Left renal pelvis (tissue), 4 donors: ENCODE measurements at regions not wholly inside any gene's neighbourhood (a gene's known extent, or its start where the extent isn't known, plus 50 kb on each side); places are given as distances from the start of the nearest gene placed in this dataset.
"Not testable (repeated sequence)": the region's sequence is repeated elsewhere in the genome, so short reads cannot be mapped to it uniquely, and the experiment has no call there.

ENCODE experiments used
- DNase-seq, 4 donors: peaks; one replicate each; pipeline ENCODE4 v3.0.0-alpha.2; 2013; ENCODE audit warnings: low read depth in 4 of 4, low spot score in 3 of 4

DNA sequence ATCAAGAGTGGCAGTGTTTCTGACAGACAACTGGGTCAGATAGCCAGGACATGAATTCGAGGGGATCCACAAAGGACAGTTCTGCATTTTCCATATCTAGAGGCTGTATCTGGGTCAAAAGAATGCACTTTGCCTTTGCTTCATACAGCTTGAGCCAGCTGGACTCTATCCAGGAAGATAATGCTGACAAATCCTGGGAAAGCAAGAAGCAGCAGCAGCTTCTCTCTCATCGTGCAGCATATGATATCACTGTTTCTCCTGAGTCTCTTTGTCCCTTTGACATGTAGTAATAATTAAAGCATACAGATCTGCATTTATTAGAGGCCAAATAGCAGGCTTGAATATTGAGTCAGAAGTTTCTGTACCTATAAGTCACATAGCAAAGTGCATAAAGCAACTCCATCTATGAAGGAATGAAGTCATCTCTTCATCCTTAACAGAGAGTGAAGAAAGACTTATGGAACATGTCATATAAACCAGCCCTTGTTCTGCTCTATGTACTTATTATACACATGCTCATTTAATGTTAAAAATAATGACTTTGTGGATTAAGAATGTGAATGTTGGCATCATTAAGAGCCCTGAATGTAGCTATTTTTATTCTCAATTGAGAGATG is 236.8 kb upstream of the GBE1 start:
- no peak for DNase-seq

DNA sequence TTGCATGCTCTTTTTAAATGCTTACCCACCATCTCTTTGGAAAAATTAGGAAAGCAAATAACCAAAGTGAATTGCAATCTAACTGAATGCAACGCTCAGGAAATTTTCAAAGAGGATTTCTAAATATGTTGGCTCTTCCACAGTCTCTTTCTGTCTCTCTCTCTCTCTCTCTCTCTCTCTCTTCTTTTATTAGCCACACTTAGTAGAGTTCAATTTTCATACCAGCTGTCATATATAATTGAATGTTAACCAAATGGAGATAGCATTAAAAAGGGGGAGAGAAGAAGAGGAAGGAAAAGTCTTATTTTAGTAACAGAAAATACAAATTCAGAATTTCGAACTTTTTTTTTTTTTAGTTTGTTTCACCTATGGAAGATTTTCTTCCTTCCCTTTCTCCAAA is 235.9 kb upstream of the GBE1 start:
- DNase-seq: no peak

DNA sequence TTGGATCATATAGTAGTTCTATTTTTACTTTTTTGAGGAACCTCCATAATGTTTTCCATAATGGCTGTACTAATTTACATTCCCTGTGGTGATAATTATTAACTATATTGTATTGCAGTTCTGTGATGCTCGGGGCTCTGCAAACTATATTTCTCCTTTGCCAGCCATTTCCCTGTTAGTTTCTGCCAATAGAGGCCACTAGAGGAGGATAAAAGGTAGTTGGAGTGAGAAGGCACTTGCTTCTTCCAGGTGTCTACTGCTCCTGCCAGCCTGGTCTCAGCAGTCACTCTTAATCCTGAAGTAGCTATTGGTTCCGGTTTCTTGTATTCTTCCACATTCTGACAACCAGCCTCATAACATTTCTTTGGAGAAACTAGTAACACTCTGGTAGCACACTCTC is 233.9 kb upstream of the GBE1 start:
- DNase-seq: no peak

DNA sequence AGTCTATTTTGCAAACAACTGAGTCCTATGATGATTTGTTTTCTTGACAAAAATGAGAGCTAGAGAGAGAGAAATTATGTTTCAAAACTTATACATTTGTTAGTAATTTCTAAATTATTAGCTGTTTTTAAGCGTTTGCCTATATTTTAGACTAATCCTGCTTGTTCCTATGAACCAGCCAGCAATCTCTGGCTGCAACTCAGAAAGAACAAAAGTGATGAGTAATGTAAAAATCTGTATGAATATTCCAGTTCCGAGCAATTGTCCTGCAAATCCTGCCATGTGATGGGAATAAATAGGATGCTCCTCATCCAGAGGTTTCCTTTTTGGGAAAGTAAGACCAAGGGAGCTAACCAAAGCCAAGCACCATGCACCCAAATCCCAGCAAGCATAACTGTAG is 228.3 kb upstream of the GBE1 start:
- no peak for DNase-seq

DNA sequence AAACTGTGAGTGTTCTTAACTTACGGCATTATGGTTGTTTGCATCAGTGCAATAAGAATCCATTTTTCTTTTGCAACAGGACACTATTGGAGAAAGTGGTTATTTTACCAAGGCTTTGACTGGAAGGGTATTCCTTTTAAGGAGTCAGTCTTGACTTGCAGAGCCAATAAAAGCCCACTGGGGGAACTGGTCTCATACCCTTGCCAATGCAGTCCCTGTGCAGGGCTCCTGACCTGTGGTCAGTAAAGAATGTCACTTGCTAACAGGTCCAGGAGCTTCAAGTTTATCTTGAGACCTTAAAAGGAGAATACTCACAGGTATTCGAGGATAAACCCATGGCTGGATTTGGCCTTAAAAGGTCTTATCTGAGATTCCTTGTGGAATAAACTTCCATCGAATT is 227.8 kb upstream of the GBE1 start:
- no peak for DNase-seq

DNA sequence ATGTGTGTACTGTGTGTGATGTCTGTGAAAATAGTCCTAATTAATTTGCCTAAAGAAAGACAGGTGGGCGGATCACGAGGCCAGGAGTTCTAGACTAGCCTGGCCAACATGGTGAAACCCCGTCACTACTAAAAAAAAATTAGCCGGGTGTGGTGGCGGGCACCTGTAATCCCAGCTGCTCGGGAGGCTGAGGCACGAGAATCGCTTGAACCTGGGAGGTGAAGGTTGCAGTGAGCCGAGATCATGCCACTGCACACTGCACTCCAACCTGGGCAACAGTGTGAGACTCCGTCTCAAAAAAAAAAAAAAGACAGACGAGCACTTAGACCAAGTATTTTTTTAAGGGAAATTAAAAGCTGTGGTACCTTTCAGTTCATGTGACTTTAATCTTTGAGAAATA is 226.0 kb upstream of the GBE1 start:
- DNase-seq: not testable (repeated sequence)

DNA sequence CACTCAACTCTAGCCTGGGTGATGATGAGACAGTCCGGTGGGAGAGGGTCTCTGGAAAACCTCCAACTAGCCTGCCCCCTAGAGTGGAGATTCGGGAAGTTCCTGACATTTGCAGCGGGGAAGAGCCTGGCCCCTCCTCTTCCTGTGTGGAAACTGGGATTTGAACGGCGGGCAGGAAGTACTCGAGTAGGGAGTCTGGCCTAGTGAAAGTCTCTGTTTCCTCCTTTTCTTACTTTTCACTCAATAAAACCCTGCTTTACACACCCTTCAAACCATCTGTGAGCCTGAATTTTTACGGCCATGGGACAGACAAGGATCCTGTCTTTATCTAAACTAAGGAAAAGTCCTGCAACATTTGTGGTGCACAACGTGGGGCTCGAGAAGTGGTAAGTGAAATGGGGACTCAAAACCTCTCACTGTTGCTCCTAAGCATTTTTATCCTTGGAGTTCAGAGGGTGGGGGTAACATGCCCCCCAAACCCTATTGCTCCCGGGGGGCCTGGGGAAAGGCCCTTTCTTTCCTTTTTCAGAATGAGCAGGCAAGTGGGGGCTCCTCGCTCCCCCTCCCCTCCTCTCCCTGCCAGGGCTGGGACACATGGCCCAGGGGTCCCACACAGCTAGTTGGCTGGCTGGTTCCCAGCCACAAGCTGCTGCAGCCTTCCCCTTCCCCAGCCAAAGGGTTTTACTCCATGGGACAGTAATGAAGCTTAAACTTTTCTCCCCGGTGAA is 224.7 kb upstream of the GBE1 start:
- no peak for DNase-seq

DNA sequence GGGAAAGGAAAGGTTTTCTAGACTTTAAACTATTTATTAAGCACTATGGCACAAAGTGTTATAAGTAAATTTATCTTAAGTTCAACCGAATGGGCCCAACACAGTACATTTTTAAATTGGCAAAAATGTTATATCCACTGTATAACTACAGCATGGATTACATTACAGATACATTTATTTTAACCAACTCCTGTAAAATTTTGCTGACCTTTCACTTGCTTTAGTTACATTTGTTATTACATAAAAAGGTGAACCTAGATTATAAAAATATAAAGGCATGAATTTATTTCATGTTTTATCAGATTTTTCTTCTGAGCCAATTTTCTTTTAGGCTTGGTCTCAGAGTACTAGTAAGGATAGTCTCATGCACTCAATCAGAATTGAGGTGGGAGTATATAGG is 221.9 kb upstream of the GBE1 start:
- no peak for DNase-seq

DNA sequence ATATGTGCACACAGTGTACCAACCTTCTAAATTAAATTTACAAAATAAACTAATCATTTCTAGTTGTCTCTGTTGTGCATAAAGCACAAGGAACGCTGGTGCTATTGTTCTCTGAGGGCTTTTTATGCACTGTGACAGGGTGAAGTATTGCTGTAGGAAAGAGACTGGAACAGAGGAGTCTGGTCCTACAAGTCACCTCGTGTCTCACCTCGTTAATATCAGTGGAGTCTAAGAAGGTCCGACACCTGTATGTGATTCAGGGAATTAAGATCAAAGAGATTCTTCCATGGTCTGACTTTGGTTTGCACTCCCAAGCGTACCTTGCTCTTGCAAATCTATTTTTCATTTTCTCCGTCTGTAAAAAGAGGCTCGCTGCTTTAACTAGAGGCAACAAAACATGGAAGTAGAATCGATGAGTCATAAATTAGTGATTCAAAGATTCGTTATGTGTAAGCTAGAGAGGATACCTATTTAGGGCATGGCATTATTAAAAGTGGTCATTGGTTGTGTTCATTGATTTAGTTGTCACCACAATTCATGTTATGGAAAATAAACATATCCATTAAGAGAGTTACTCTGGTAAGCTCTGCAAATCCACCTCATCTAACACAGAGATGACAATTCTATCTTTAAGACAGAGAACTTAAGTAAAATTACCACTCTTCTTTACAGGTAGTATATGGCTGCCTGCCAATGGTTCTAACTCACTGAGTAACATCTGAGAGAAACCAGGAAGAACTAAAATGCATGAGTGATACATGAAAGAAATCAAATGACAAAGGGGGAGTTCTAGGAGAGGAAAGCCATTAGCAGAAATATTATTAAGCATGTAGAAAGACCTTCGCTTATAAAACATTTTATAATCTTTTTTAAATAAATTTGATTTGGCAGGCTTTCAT is 219.4 kb upstream of the GBE1 start:
- no peak for DNase-seq

DNA sequence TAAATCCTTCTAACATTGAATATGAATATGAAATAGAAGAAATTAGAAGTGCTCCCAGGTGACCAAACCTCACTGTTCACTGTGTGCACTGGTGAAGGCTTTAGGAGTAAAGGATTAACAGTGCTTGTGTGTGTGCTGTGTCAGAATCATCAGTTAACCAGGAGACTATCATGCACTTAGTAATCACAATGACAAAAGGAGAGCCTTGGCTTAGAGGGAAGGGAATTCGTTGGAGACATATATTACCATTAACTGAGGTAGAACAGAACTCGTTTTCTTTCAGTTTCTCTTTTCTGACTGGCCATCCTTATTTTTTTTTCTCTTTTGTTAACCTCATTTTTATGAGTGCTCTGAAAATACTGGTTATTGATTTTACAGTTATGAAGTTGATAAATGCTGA is 213.3 kb upstream of the GBE1 start:
- no peak for DNase-seq

DNA sequence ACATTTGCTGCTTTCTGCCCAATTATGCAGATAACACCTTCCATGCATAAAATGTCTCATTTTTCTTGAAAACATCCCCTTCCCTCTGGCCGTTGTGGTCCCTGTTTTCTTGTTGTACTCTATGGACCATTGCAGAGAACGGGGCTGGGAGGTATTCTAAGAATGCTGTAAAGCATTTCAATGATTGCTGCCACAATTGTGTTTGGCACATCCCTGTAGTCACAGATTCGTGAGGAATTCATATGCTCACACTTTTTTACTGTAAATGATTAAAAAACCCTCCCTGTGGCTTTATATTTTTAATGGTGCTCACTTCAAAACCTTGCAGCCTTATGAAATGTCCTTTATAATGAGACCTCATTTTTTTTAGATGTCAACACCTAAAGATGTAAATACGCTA is 207.2 kb upstream of the GBE1 start:
- DNase-seq: no peak

DNA sequence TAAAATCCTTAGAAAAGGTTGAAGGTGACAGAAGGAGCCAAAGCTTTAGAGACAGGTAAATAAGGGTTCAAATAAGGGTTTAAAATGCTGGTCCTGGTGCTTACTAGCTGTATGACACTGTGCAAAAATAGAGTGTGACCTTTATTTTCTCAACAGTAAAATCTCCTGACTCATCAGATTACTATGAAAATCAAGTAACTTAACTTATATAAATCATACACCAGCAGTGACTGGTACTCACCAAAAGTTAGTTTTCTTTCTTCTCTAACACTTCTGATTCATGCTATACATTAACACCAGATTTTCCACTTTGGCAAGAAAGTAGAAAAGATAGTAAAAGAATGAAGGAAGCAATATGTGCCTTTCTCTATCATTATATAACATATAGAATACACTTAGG is 205.9 kb upstream of the GBE1 start:
- no peak for DNase-seq

DNA sequence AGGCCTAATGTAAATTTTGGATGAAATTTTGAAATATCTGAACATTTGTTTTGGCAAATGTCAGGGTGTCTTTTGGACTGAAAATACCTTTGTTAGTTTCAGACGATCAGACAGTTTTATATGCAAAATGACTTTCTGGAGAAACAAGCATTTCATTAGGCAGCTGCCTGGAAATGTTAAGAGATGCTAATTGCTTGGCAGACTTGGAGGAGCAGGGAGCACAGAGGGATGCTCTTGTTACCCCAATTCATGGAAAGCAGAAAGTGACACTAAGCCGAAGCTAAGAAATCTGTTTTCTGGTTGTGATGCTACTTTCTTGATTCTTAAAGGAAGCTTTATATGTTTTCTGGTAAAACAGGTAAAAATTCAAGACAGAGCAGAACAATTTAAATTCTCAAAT is 204.3 kb upstream of the GBE1 start:
- no peak for DNase-seq

DNA sequence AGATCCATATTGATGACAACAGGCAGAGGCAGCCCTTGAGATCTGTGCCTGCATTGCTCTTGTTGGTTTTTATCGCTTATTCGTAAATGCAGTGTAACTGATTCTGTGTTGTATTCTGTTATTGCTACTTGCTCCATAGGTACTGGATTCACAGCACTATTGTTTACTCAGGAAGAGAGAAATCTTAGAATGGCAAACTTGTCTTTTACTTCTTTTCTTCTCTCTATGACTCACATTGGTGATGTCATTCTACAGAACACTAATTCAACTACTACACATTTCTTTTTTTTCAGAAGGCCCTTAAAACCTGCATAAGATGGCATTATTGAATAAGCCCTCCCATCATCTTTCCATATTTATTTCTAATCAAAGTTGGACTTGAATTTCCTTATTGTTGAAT is 201.0 kb upstream of the GBE1 start:
- DNase-seq: no peak

DNA sequence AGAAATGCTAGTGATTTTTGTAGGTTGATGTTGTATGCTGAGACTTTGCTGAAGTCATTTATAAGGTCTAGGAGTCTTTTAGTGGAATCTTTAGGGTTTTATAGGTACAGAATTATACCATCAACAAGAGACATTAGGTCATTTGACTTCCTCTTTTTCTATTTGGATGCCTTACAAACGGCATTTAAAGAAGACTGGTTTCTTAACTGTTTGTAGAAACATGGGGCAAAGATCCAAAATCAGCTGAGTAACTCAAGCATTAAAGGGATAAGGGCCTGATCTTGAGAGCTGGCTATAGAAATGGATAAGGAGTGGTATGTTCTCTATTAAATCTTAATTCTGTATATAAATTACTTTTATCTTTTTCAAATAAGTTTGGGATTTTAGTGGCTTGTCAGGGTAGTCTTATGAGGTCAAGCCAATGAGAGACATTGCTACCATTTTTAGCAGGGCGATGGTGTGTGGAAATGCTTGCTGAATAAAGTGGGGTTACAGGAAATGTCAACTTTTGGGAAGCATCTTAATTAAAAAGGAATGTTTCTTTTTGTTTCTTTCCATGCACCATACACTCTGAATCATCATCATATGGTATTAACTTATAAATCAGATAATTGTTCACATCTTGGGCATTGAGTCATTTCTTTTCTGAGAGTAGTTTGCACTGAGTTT is 197.7 kb upstream of the GBE1 start:
- DNase-seq: no peak

DNA sequence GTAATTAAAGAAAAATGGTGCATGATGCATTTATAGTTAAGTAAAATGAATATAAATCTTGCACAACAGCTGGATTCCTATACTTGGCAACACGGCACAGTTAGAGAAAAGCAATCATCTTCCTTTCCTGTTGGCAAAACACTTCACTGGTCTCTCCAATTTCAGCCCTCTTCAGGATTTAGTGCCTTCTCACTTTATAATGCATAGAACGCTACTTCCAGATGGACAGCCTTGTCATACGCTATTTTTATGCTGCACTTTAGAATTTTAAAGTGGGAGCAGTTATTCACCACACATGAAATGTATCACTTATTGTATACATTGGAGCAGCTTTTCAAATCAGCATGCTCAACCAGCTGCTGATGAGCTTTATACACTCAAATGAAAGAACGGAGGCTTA is 194.4 kb upstream of the GBE1 start:
- no peak for DNase-seq

DNA sequence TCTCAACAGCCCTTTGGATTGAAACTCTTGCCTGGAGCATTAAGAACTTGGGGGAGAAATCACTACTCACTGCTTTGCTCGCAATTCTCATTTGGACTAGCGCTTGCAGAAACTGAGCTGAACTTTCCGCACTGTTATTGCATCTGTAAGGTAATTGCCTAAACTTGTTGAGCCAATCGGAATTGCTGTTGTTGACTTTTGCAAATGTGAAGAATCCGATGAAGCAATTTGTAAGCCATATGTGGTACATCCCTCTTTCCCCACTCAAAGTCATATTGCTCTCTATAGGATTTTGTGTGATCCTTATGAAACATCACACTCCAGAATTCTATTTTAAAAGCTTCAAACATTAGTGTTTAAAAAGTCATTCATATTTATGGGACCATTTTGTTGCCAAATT is 191.7 kb upstream of the GBE1 start:
- no peak for DNase-seq

DNA sequence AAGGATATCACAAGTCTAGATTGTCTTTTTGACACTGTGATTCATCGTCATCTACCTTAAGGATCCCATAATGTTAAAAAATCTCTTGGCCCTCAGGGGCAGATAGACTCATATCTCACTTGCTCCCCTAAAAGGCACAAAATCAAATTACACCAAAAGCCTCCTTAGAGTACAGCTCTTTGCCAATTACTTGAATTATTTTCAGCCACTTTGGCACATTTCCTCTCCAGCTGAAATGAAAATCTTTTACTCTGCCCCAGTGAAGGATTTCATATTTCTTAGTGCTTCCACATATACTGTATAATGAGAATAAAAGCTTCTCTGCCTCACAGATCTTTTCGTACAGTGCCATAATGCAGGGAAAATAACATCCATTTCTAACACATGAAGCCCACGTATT is 190.7 kb upstream of the GBE1 start:
- no peak for DNase-seq

DNA sequence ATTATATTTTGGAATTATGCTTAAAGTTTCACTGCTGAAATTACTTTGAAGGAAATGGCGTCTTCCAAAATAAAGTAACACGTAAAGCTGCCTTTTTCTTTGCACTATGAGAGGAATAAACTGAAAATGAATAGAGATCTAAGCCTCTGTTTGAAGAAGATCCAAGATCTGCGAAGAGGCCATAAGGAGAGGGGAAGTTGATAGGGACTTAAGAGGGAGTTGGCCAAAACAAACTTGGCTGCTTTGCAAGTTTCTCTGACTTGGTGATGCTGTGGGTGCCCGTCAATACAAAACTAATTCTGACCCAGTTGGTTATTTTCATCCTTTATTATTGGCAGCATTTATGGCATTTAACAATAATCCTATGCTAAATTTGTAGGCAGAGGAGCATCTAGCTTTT is 190.2 kb upstream of the GBE1 start:
- no peak for DNase-seq

DNA sequence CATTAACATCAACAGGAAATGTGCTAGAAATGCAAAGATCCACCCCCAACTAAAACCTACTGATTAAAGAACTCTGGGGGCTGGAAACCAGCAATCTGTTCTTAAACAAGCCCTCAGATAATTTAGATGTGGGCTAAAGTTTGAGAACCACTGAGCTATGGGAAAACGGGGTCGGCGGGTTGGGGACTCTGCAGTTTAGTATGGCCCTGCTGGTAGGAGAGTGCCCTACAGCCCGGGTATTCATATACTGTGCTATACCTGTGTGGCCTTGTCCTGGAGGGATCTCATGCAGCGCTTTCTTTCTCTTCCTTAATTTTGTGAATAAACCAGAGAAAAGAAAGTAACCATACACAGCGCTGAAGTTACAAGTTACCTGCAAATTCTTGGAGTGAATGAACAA is 189.7 kb upstream of the GBE1 start:
- DNase-seq: no peak

DNA sequence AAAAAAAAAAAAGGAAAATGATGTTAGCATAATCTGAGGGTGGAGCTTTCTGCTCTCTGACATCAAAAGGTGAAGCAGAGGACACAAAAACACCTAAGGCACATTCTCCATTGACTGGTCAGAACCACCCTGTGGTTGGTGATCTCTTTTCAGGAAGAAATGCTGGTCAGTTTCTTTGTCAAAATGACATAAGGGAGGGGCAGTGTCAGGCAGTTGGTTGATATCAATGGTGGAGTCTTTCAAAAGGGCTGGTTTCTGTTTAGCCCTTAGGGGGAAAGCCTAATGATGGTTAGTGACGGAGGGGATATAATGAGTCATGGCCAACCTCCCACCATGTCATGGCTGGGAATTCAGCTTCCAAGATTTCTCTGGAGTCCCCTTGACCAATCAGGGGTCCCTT is 185.9 kb upstream of the GBE1 start:
- no peak for DNase-seq
